Astrocyte of the cerebellum (primary cell): ENCODE measurements at regions not wholly inside any gene's neighbourhood (a gene's known extent, or its start where the extent isn't known, plus 50 kb on each side); places are given as distances from the start of the nearest gene placed in this dataset.

Source experiments
- DNase-seq: peaks from one replicate; pipeline ENCODE4 v3.0.0-alpha.2; 2011; ENCODE audit warnings: low read depth
- H3K4me3 ChIP-seq: 2 replicates; pipeline ENCODE4 v1.5.1; 2011; ENCODE audit warnings: mild to moderate bottlenecking, low read depth, low read length, moderate library complexity
- in situ Hi-C: cut with HindIII; loops from 2 replicates; pipeline ENCODE4 v1.10.0; 2017; ENCODE audit warnings: low sequenced_read_pairs
- TF ChIP-seq, protein P1 (sequence below): IDR thresholded peaks from 2 replicates; pipeline ENCODE4 v1.5.1; 2012; ENCODE audit warnings: low read length, low read depth, moderate library complexity, mild to moderate bottlenecking; ENCODE audit errors: missing control alignments

DNA sequence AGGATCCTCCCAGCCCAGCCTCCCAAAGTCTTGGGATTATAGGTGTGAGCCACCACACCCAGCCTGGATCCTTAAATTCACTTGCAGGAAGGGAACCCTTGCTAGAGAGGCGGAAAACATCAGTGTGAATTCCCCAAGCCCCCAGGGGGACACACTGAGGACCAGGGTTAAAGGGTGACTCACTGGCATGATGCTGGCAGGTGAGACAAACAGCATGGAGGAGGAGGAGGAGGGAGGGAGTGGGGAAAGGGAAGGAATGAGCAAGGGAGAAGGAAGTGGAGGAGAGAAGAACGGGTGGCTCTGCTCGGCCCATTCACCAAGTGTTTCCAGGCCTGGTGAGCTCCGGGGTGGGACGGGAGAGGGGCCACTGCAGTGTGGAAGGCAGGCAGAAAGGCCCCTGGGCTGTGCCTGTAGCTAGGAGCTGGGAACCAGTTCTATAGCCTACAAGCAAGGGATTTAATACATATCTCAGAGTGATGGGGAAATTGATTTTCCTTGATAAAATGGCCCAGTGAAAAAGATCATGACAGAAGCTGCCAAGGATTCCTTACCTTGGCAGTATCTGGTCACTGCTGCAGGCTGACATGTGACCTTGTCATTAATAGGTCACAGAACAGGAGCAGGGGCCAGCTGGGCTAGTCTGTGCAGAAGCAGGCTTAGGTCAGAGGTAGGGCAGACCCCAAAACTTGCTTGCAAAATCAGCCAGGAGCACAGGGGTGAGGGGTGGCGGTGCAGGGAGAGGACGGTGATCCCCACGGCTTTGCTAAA, 370.2 kb downstream of the SHANK2 start:
- TF ChIP-seq, protein P1, sequence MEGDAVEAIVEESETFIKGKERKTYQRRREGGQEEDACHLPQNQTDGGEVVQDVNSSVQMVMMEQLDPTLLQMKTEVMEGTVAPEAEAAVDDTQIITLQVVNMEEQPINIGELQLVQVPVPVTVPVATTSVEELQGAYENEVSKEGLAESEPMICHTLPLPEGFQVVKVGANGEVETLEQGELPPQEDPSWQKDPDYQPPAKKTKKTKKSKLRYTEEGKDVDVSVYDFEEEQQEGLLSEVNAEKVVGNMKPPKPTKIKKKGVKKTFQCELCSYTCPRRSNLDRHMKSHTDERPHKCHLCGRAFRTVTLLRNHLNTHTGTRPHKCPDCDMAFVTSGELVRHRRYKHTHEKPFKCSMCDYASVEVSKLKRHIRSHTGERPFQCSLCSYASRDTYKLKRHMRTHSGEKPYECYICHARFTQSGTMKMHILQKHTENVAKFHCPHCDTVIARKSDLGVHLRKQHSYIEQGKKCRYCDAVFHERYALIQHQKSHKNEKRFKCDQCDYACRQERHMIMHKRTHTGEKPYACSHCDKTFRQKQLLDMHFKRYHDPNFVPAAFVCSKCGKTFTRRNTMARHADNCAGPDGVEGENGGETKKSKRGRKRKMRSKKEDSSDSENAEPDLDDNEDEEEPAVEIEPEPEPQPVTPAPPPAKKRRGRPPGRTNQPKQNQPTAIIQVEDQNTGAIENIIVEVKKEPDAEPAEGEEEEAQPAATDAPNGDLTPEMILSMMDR: no peak
- DNase-seq: no peak
- no peak overlapping the region for H3K4me3 ChIP-seq
- in situ Hi-C loops: no loop called here

DNA sequence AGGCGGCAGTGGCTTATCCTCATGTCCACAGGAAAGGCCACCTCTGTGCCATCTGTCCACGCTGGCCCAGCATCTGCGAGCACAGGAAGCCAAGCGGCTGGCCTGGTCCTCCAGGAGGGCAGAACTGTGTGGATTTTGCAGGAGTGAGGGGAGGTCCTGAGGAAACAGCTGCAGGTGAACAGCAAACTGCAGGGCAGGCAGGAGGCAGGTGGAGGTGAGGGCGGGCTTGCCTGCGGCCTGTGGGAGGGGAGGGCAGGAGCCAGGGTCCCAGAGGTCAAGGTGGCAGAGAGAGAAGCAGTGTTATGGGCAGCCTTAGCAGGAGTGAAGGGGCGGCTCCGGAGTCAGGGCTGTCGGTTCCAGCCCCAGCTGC, 369.7 kb downstream of the SHANK2 start:
- TF ChIP-seq, protein P1: no peak
- in situ Hi-C loops: no loop called here
- no peak overlapping the region for H3K4me3 ChIP-seq
- DNase-seq: no peak

DNA sequence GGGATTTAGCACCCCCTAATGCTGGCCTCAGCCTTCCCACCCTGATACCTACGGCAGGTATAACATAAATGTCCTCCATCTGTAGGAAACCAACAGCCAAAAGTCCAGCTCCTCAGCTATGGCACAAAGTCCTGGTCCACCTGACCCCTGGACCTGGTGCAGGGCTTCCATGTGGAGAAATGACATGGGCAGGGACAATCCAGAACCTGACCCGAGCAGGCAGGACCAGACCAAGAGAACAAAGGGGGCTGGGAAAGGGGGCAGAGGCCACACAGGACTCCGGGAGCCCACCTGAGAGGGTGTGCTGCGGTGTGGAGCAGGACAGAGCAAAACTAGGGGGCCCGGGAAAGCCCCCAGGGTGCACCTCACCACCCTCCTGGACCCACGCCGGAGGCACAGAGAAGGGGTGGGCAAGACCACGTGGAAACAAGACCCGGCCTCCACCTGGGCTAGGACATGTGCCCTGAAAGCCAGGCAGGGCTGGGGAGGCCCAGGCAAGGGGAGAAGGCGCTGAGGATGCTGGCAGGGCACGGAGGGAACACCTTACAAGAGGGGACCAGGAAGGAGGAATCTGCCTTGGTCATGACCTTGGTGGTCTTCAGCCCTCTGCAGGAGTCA, 368.9 kb downstream of the SHANK2 start:
- in situ Hi-C loops: no loop called here
- no peak overlapping the region for H3K4me3 ChIP-seq
- no peak for DNase-seq
- TF ChIP-seq, protein P1: no peak

DNA sequence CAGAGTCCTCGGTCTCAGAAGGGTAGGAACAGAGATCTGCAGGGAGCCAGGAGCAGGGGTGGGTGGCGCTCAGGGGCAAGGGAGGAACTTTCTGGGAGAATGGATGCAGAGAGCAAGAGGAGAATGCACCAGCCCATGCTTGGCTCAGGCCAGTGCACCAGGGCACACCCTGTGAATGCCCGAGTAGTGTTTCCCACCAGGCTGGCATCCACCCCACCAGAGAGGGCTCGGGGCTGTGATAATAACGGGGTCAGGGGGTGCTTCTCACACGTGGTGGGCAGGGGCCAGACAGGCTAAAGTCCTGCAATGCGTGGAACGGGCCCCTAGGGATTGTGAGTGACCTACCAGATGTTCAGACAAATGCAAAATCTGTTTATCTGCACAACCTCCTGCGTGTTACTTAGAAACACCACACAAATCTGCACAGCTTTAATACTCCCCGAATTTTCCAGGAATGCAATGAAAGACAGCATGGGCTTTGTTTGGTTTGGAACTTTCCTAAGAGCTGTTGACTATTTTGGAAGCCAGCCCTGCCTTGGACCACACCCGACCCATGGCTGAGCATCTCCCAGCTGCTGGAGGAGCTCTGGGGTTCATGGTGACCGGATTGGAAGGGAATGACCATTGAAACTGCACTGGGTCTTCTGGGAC, 368.3 kb downstream of the SHANK2 start:
- TF ChIP-seq, protein P1: no peak
- H3K4me3 ChIP-seq: no peak overlapping the region
- no peak for DNase-seq
- in situ Hi-C loops: no loop called here

DNA sequence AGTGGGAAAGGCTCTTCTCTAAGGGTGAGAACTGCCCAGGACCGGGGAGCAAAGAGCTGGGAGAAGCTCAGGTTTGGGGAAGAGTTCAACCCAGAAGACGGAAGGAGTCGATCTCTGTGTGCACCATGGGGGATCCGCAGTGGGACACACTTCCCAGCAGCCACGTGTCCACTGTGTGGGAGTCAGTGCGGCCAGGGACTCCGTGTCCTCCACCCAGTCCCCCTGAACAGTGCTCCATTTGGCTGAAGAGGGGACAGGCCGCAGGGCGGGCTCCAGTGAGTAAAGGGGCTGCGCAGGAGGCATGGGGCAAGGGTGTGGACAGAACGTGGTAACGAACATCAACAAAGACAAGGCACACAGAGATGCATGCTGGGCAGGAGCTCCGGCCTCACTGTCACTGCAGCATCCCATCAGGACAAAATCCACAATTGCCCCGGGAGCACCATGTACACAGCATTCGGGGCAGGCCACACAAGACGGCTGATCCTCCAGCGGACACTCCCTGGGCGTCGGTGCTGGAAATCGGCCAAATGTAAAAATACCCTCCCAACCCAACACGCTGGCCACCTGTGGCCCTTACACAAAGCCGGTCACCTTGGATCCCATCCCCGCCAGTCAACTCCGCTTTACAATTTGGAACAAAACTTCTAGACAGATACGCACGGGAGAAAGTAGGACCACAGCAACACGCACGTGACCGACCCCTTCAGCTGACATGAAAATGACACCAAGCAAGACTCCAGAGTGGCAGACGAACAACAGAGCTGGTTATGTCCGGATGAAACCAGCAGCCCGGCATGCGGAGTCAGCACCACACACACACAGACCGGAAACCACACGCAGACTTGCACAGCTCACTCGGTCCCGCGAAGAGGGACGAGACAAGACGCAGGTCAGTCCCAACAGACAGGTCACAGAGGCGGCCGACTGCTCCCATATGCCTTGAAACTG, 366.8 kb downstream of the SHANK2 start:
- in situ Hi-C loops: no loop called here
- TF ChIP-seq, protein P1: no peak
- H3K4me3 ChIP-seq: no peak overlapping the region
- DNase-seq: no peak

DNA sequence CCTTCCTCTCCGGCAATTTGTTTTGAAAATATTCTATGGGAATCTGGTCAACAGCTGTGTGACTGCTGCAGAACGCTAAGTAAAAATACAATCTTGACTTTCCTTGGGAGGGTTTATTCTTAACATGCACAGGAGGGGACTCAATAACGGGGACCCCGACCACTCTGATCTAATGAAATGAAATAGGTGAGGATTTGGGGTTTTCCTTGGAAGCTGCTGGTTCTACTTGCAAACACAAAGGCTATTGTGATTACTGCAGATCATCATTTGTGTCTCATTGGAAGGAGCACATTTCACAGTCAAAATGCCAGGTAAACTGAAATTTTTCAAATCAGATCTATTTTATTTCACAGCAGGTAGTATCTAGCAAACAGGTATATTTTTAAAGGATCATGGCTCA, 366.1 kb downstream of the SHANK2 start:
- no peak for DNase-seq
- H3K4me3 ChIP-seq: no peak overlapping the region
- TF ChIP-seq, protein P1: no peak
- in situ Hi-C loops: no loop called here
